SK-N-SH (cell line): ENCODE measurements at regions not wholly inside any gene's neighbourhood (a gene's known extent, or its start where the extent isn't known, plus 50 kb on each side); places are given as distances from the start of the nearest gene placed in this dataset.

Experiments used
- CTCF ChIA-PET: fragments of 300-600, 350-600 bp; formaldehyde crosslinking; extraction: SDS; loops from one replicate; lab custom pipeline; 2021; lab: Yijun Ruan, JAX
- POLR2A ChIA-PET: fragments of 350-600 bp; sonication (Branson Sonifier 250); formaldehyde crosslinking; extraction: SDS; loops from one replicate; lab custom pipeline; 2020; ENCODE audit warnings: antibody characterized with exemption, inconsistent platforms; lab: Yijun Ruan, JAX
- DNase-seq: peaks from one replicate; pipeline ENCODE4 v3.0.0; 2012
- H2AFZ ChIP-seq: fragments of 200-600 bp; sonication (generic); 2 replicates; pipeline ENCODE4 v1.8.1; 2016; ENCODE audit warnings: antibody characterized with exemption, mild to moderate bottlenecking, low read depth
- H3F3A ChIP-seq: fragments of 200-600 bp; sonication (generic); replicated peaks from 2 replicates; pipeline ENCODE3; 2016; ENCODE audit warnings: antibody characterized with exemption, mild to moderate bottlenecking; ENCODE audit not compliant: insufficient read depth
- H3K27ac ChIP-seq, 2 experiments: fragments of 200-500 bp in 1 of 2; fragments of 200-600 bp in 1 of 2; sonication (Bioruptor generic) in 1 of 2; sonication (generic), shearing (Covaris generic) in 1 of 2; 2 replicates each; pipeline versions ENCODE4 v1.5.1 to v1.6.1; 2014 to 2016; ENCODE audit warnings: low read depth in 2 of 2, inconsistent platforms in 1 of 2, low read length in 1 of 2, mild to moderate bottlenecking in 1 of 2, mixed read lengths in 1 of 2
- H3K27me3 ChIP-seq: fragments of 200-600 bp; sonication (generic), shearing (Covaris generic); 2 replicates; pipeline ENCODE4 v1.6.1; 2016; ENCODE audit warnings: mixed run types; ENCODE audit not compliant: insufficient read depth
- H3K36me3 ChIP-seq, 2 experiments: fragments of 200-500 bp in 1 of 2; fragments of 200-600 bp in 1 of 2; sonication (Bioruptor generic) in 1 of 2; sonication (generic) in 1 of 2; replicated peaks in 1 of 2; 2 replicates each; pipeline versions ENCODE3 to v1.5.1; 2014 to 2016; ENCODE audit warnings: low read length in 1 of 2, mild to moderate bottlenecking in 1 of 2; ENCODE audit not compliant: insufficient read depth in 2 of 2, control insufficient read depth in 1 of 2
- H3K4me1 ChIP-seq, 2 experiments: fragments of 200-500 bp in 1 of 2; fragments of 200-600 bp in 1 of 2; sonication (Bioruptor generic) in 1 of 2; sonication (generic), shearing (Covaris generic) in 1 of 2; 2 replicates each; pipeline versions ENCODE4 v1.5.1 to v1.6.1; 2014 to 2016; ENCODE audit warnings: low read depth in 1 of 2, low read length in 1 of 2, mixed run types in 1 of 2; ENCODE audit not compliant: insufficient read depth in 2 of 2, control insufficient read depth in 1 of 2
- H3K4me2 ChIP-seq: fragments of 200-600 bp; sonication (generic), shearing (Covaris generic); 2 replicates; pipeline ENCODE4 v1.6.1; 2017; ENCODE audit warnings: mixed run types
- H3K4me3 ChIP-seq, 2 experiments: fragments of 200-500 bp in 1 of 2; fragments of 200-600 bp in 1 of 2; sonication (Bioruptor generic) in 1 of 2; sonication (generic), shearing (Covaris generic) in 1 of 2; 2 replicates each; pipeline versions ENCODE4 v1.5.1 to v1.8.1; 2014 to 2016; ENCODE audit warnings: low read depth in 2 of 2, inconsistent platforms in 1 of 2, low read length in 1 of 2, mild to moderate bottlenecking in 1 of 2, mixed read lengths in 1 of 2, moderate library complexity in 1 of 2
- H3K79me2 ChIP-seq: fragments of 200-600 bp; sonication (generic); 2 replicates; pipeline ENCODE4 v1.8.1; 2017; ENCODE audit warnings: mild to moderate bottlenecking; ENCODE audit not compliant: insufficient read depth
- H3K9ac ChIP-seq: fragments of 200-600 bp; sonication (generic); 2 replicates; pipeline ENCODE4 v1.6.1; 2017; ENCODE audit warnings: mixed run types
- H3K9me2 ChIP-seq: fragments of 200-600 bp; sonication (generic); 2 replicates; pipeline ENCODE4 v1.6.1; 2017; ENCODE audit warnings: mixed run types
- H3K9me3 ChIP-seq: fragments of 200-600 bp; sonication (generic); 2 replicates; pipeline ENCODE4 v1.6.1; 2017; ENCODE audit warnings: mixed run types, mild to moderate bottlenecking, moderate library complexity
- H4K20me1 ChIP-seq: fragments of 200-600 bp; sonication (generic); 2 replicates; pipeline ENCODE4 v1.6.1; 2017; ENCODE audit warnings: mild to moderate bottlenecking, mixed run types; ENCODE audit not compliant: insufficient read depth
- CHD2 ChIP-seq: fragments of 150-350 bp; IDR thresholded peaks from 2 replicates; pipeline ENCODE4 v1.6.1; 2018; ENCODE audit warnings: low read length; ENCODE audit not compliant: partially characterized antibody
- EP300 ChIP-seq, 2 experiments: IDR thresholded peaks; 2 replicates each; pipeline versions ENCODE4 v1.4.0 to v1.6.1; 2012; ENCODE audit warnings: borderline replicate concordance in 1 of 2, low read depth in 1 of 2, low read length in 1 of 2
- FOXJ3 ChIP-seq: sonication (generic); formaldehyde crosslinking; IDR thresholded peaks from 2 replicates; pipeline ENCODE4 v1.5.1; 2020; ENCODE audit warnings: mild to moderate bottlenecking, missing genetic modification reagents
- GABPA ChIP-seq: IDR thresholded peaks from 2 replicates; pipeline ENCODE4 v1.4.0; 2012; ENCODE audit warnings: low read depth, mild to moderate bottlenecking
- IRF3 ChIP-seq: fragments of 150-350 bp; IDR thresholded peaks from 2 replicates; pipeline ENCODE4 v1.6.1; 2016; ENCODE audit warnings: mild to moderate bottlenecking, low read depth, low read length
- MAX ChIP-seq: IDR thresholded peaks from 2 replicates; pipeline ENCODE4 v1.4.0; 2012; ENCODE audit warnings: low read depth
- MEF2A ChIP-seq: IDR thresholded peaks from 2 replicates; pipeline ENCODE4 v1.4.0; 2012; ENCODE audit warnings: low read depth, borderline replicate concordance
- MXI1 ChIP-seq: IDR thresholded peaks from 2 replicates; pipeline ENCODE4 v1.6.1; 2012; ENCODE audit warnings: mild to moderate bottlenecking, low read depth, low read length, improper control_type of control experiment
- NFIC ChIP-seq: IDR thresholded peaks from 2 replicates; pipeline ENCODE4 v1.4.0; 2012; ENCODE audit warnings: borderline replicate concordance
- POLR2AphosphoS5 ChIP-seq: IDR thresholded peaks from 2 replicates; pipeline ENCODE4 v1.6.1; 2012; ENCODE audit warnings: low read depth, low read length
- RXRA ChIP-seq: IDR thresholded peaks from 2 replicates; pipeline ENCODE4 v1.4.0; 2012; ENCODE audit warnings: low read depth, mild to moderate bottlenecking, borderline replicate concordance
- SMC3 ChIP-seq: IDR thresholded peaks from 2 replicates; pipeline ENCODE4 v1.6.1; 2012; ENCODE audit warnings: low read depth, low read length, improper control_type of control experiment
- TCF12 ChIP-seq: IDR thresholded peaks from 2 replicates; pipeline ENCODE4 v1.4.0; 2012
- TEAD4 ChIP-seq: IDR thresholded peaks from 2 replicates; pipeline ENCODE4 v1.4.0; 2012; ENCODE audit warnings: mild to moderate bottlenecking, borderline replicate concordance; ENCODE audit not compliant: insufficient read depth
- USF1 ChIP-seq: IDR thresholded peaks from 2 replicates; pipeline ENCODE4 v1.4.0; 2012; ENCODE audit warnings: low read depth, borderline replicate concordance
- USF2 ChIP-seq: fragments of 150-350 bp; IDR thresholded peaks from 2 replicates; pipeline ENCODE4 v1.6.1; 2017; ENCODE audit warnings: antibody characterized with exemption, low read length, low read depth, borderline replicate concordance
- WGBS: methylation state at CpG from one replicate; pipeline ENCODE4 v1.1.6; 2017; ENCODE audit warnings: low lambda C conversion rate; 5-methylcytosine and 5-hydroxymethylcytosine counted together

GRCh38 chr2:8490166-8490721, 191.6 kb upstream of the ID2 start:
- Histone ChIP-seq H2AFZ (no peak overlapping the region), H3K27me3 (no peaks in the 10 kb centered on the region), H3K9me3 (no peaks in the 10 kb centered on the region)
- DNase-seq = no peak
- CTCF ChIA-PET = interaction anchor here (0.6 kb wide), 1 partner anchor 682 kb away, joined by 3 read pairs; no protein-coding TSS in a partner anchor
- TF ChIP-seq POLR2AphosphoS5 (no peak), GABPA (no peak), MEF2A (no peak), FOXJ3 (CRISPR knock-in tag) (no peak), MXI1 (no peak), NFIC (no peak), RXRA (no peak), EP300 (IDR thresholded peaks at IDR 0.05; ENCODE audit: borderline replicate concordance in 1 of 2, low read depth in 1 of 2, low read length in 1 of 2) (no peak), CHD2 (no peak), IRF3 (no peak), TEAD4 (no peak), SMC3 (no peak), MAX (no peak)
- TF ChIP-seq, all 33 proteins: peak for 0
- H3K4me3 ChIP-seq = no peak overlapping the region
- H3F3A ChIP-seq = no peaks in the 10 kb centered on the region
- H3K4me2 ChIP-seq = no peak overlapping the region
- no peaks in the 10 kb centered on the region for H3K9me2 ChIP-seq
- H3K36me3 ChIP-seq = no peaks in the 10 kb centered on the region
- no peaks in the 10 kb centered on the region for H4K20me1 ChIP-seq
- no peak overlapping the region for H3K27ac ChIP-seq
- POLR2A ChIA-PET = no interaction called here
- no peaks in the 10 kb centered on the region for H3K79me2 ChIP-seq
- 71% methylated on average over 2 of the region's 2 CpGs for WGBS
- peaks cover 0 to 10% of the 10 kb centered on the region in 2 experiments; a peak in 2 of 4 replicates for H3K4me1 ChIP-seq
- no peak overlapping the region for H3K9ac ChIP-seq

- no peak for DNase-seq
Observed at GRCh38 chr2:8491296-8492027, 190.4 kb upstream of the ID2 start.

More at GRCh38 chr2:8491296-8492027, 190.4 kb upstream of the ID2 start:
- H3K27ac ChIP-seq = no peak overlapping the region
- no peaks in the 10 kb centered on the region for H3K27me3 ChIP-seq
- ChIA-PET CTCF (interaction anchor here (1.0 kb wide), 1 partner anchor 17 kb away, joined by 3 read pairs; no protein-coding TSS in a partner anchor), POLR2A (no interaction called here)
- peaks cover 0 to 10% of the 10 kb centered on the region in 2 experiments; a peak in 2 of 4 replicates for H3K4me1 ChIP-seq
- no peaks in the 10 kb centered on the region for H4K20me1 ChIP-seq
- no peak overlapping the region for H3K4me3 ChIP-seq
- 88% methylated on average over 17 of the region's 17 CpGs for WGBS
- H3F3A ChIP-seq = no peaks in the 10 kb centered on the region
- no peak for TF ChIP-seq FOXJ3 (CRISPR knock-in tag)
- no peak for TF ChIP-seq TCF12
- no peak for TF ChIP-seq POLR2AphosphoS5
- no peak for TF ChIP-seq USF1
- no peak for TF ChIP-seq USF2
- no peak for TF ChIP-seq IRF3
- H3K79me2 ChIP-seq = no peaks in the 10 kb centered on the region
- H3K36me3 ChIP-seq = no peaks in the 10 kb centered on the region
- H2AFZ ChIP-seq = no peak overlapping the region
- no peaks in the 10 kb centered on the region for H3K9me3 ChIP-seq
- H3K9me2 ChIP-seq = no peaks in the 10 kb centered on the region
- no peak overlapping the region for H3K4me2 ChIP-seq
- H3K9ac ChIP-seq = no peak overlapping the region
